Dendritic cell treated with granulocyte-macrophage colony-stimulating factor and Interleukin-4, amounts not matched to agents 40 ng/mL and 50 ng/mL, for 4 days (primary cell): ENCODE measurements at regions not wholly inside any gene's neighbourhood (a gene's known extent, or its start where the extent isn't known, plus 50 kb on each side); places are given as distances from the start of the nearest gene placed in this dataset.

Source experiments
- H3K27ac Mint-ChIP-seq: one replicate; pipeline ENCODE4 v1.8.0; 2022; ENCODE audit warnings: mild to moderate bottlenecking, mixed read lengths
- H3K27me3 Mint-ChIP-seq: one replicate; pipeline ENCODE4 v1.8.0; 2022; ENCODE audit warnings: mild to moderate bottlenecking, mixed read lengths
- H3K36me3 Mint-ChIP-seq: one replicate; pipeline ENCODE4 v1.8.0; 2022; ENCODE audit warnings: low read depth, mixed read lengths
- H3K4me1 Mint-ChIP-seq: one replicate; pipeline ENCODE4 v1.8.0; 2022; ENCODE audit warnings: low read depth, mixed read lengths
- H3K4me3 Mint-ChIP-seq: one replicate; pipeline ENCODE4 v1.8.0; 2022; ENCODE audit warnings: mild to moderate bottlenecking, moderate library complexity, mixed read lengths
- H3K9me3 Mint-ChIP-seq: one replicate; pipeline ENCODE4 v1.8.0; 2022; ENCODE audit warnings: mixed read lengths
- intact Hi-C: fragments of 100-400 bp; cut with micrococcal nuclease; formaldehyde crosslinking; loops from one replicate; pipeline ENCODE4 v1.15.0; 2022

DNA sequence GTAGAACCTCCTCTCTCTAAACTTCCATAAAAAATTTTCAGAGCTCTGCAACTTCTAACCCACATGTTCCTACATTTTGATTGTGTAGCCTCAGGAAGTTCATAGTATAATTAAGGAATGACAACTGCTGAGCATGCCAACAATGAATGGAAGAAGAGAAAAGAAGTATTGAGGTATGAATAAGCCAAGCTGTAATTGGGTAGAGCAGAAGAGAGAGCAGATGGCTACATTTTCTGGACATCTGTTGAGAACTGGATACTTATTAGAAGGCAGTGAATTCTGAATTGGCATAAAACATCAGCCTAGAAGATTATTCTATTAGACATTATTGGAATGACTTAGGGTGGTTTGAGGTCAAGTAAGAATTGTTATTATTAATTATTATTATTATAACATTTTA, 728.3 kb upstream of the PHF14 start:
- Mint-ChIP-seq H3K27ac (no peak overlapping the region), H3K4me1 (no peaks in the 10 kb centered on the region), H3K27me3 (no peaks in the 10 kb centered on the region), H3K9me3 (peaks cover 52% of the 10 kb centered on the region), H3K36me3 (no peaks in the 10 kb centered on the region), H3K4me3 (no peak overlapping the region)
- intact Hi-C loops = no loop called here

- H3K9me3 Mint-ChIP-seq = peaks cover 12% of the 10 kb centered on the region
Measured at GRCh38 chr7:10257438-10257837, 716.2 kb upstream of the PHF14 start.

GRCh38 chr7:10266976-10267375, 706.7 kb upstream of the PHF14 start:
- Mint-ChIP-seq H3K9me3 (peaks cover 26% of the 10 kb centered on the region), H3K27ac (no peak overlapping the region), H3K36me3 (no peaks in the 10 kb centered on the region), H3K4me3 (no peak overlapping the region), H3K4me1 (no peaks in the 10 kb centered on the region), H3K27me3 (no peaks in the 10 kb centered on the region)
- intact Hi-C loops = no loop called here

More at GRCh38 chr7:10257438-10257837, 716.2 kb upstream of the PHF14 start:
- intact Hi-C loops = no loop called here
- Mint-ChIP-seq H3K27ac (no peak overlapping the region), H3K4me3 (no peak overlapping the region), H3K36me3 (no peaks in the 10 kb centered on the region), H3K4me1 (no peaks in the 10 kb centered on the region), H3K27me3 (no peaks in the 10 kb centered on the region)

GRCh38 chr7:10268034-10268433, 705.6 kb upstream of the PHF14 start:
- H3K9me3 Mint-ChIP-seq = peaks cover 28% of the 10 kb centered on the region
- no peaks in the 10 kb centered on the region for H3K27me3 Mint-ChIP-seq
- no peak overlapping the region for H3K4me3 Mint-ChIP-seq
- intact Hi-C loops = no loop called here
- H3K4me1 Mint-ChIP-seq = no peaks in the 10 kb centered on the region
- no peaks in the 10 kb centered on the region for H3K36me3 Mint-ChIP-seq
- no peak overlapping the region for H3K27ac Mint-ChIP-seq

GRCh38 chr7:10282909-10283308, 690.8 kb upstream of the PHF14 start:
- Mint-ChIP-seq H3K9me3 (peaks cover 7% of the 10 kb centered on the region), H3K27me3 (no peaks in the 10 kb centered on the region), H3K27ac (no peak overlapping the region), H3K4me3 (no peak overlapping the region), H3K4me1 (no peaks in the 10 kb centered on the region), H3K36me3 (no peaks in the 10 kb centered on the region)
- intact Hi-C loops = no loop called here

DNA sequence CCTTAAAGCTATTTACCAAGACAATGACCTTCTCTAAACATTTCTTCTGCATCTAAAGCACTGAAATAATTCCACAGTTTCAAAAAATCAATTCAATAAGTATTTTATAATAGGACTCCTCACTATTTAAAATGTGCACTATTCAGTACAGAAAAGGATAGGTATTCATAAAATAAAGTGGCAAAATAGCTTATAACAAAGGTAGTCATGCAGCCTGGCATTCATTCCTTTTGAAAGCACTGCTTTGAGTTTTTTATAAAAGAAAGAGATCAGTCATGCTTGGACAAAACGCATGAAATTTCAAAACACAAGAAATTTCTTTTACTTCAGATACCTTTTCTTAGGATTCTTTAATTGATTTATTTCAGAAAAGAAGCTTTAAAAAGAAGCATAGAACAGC, 689.7 kb upstream of the PHF14 start:
- H3K4me1 Mint-ChIP-seq = no peaks in the 10 kb centered on the region
- no peak overlapping the region for H3K27ac Mint-ChIP-seq
- no peaks in the 10 kb centered on the region for H3K27me3 Mint-ChIP-seq
- H3K4me3 Mint-ChIP-seq = no peak overlapping the region
- no peaks in the 10 kb centered on the region for H3K36me3 Mint-ChIP-seq
- intact Hi-C loops = no loop called here
- peaks cover 8% of the 10 kb centered on the region for H3K9me3 Mint-ChIP-seq

DNA sequence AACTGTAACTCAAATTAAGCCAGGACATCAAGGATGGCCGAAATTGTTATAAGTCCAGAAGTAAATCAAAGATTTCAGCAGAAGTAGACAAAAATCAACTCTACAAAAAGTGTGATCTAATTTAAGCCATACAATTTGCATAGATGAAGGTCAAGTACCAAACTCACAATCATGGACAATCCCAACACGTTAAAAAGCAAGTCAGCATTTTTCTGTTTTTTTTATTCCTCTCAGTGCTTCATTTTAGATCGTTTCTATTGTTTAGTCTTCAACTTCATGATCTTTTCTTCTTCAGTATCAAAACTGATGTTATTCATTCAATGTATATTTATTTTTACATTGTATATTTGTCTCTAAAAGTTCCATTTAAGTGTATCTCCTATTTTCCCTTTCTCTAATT, 674.3 kb upstream of the PHF14 start:
- Mint-ChIP-seq H3K27me3 (no peaks in the 10 kb centered on the region), H3K4me3 (no peak overlapping the region)
- intact Hi-C loops = no loop called here

GRCh38 chr7:10300577-10300976, 673.1 kb upstream of the PHF14 start:
- H3K4me1 Mint-ChIP-seq = no peaks in the 10 kb centered on the region
- intact Hi-C loops = no loop called here
- peaks cover 2% of the 10 kb centered on the region for H3K9me3 Mint-ChIP-seq
- H3K27me3 Mint-ChIP-seq = no peaks in the 10 kb centered on the region
- H3K36me3 Mint-ChIP-seq = no peaks in the 10 kb centered on the region
- no peak overlapping the region for H3K27ac Mint-ChIP-seq
- no peak overlapping the region for H3K4me3 Mint-ChIP-seq

More for the DNA sequence above, 674.3 kb upstream of the PHF14 start:
- no peak overlapping the region for H3K27ac Mint-ChIP-seq
- H3K36me3 Mint-ChIP-seq = no peaks in the 10 kb centered on the region
- H3K4me1 Mint-ChIP-seq = no peaks in the 10 kb centered on the region
- peaks cover under 1% of the 10 kb centered on the region for H3K9me3 Mint-ChIP-seq

GRCh38 chr7:10308276-10308675, 665.4 kb upstream of the PHF14 start:
- no peaks in the 10 kb centered on the region for H3K27me3 Mint-ChIP-seq
- intact Hi-C loops = no loop called here
- no peak overlapping the region for H3K4me3 Mint-ChIP-seq
- H3K36me3 Mint-ChIP-seq = no peaks in the 10 kb centered on the region
- peaks cover 10% of the 10 kb centered on the region for H3K9me3 Mint-ChIP-seq
- no peaks in the 10 kb centered on the region for H3K4me1 Mint-ChIP-seq
- H3K27ac Mint-ChIP-seq = no peak overlapping the region

DNA sequence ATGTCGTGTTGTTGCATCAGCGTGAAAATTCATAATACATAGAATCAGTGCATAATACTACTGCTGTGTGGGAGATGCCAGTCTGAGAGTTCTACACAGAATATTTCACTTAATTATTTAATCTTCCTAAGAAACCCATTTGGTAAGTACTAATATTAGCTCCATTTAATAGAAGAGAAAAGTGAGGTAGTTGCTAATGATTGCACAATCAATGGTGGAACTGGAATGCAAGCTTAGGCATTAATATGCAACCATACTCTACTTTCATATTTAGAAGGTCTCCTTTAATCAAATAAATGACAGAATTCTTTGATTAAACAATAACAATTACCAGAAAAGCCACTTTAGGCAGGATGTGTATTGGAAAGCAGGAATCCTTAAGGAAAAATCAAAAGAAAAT, 660.7 kb upstream of the PHF14 start:
- Mint-ChIP-seq H3K4me1 (no peaks in the 10 kb centered on the region), H3K36me3 (no peaks in the 10 kb centered on the region), H3K27ac (no peak overlapping the region), H3K4me3 (no peak overlapping the region), H3K27me3 (no peaks in the 10 kb centered on the region), H3K9me3 (no peaks in the 10 kb centered on the region)
- intact Hi-C loops = no loop called here

- Mint-ChIP-seq H3K4me1 (no peaks in the 10 kb centered on the region), H3K27me3 (no peaks in the 10 kb centered on the region), H3K4me3 (no peak overlapping the region), H3K36me3 (no peaks in the 10 kb centered on the region), H3K27ac (no peak overlapping the region), H3K9me3 (peaks cover 9% of the 10 kb centered on the region)
- intact Hi-C loops = no loop called here
Measured at GRCh38 chr7:10315881-10316280, 657.8 kb upstream of the PHF14 start.

DNA sequence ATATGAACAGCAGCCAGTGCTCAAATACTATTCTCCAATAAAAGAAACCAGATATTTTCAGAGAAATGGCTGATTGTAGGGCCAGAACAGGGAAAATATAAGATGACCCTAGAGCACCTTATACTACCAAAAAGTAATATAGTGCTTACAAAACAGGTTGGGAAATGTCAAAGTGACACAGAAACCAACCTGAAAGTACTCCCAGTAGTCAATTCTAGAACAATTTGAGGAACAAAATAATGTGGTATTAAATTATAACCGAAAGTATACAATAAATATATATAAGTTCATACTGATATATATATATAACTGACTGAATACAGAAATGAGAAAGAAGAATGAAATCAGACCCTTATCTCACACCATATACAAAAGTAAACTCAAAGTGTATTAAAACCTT, 657.2 kb upstream of the PHF14 start:
- H3K27me3 Mint-ChIP-seq = no peaks in the 10 kb centered on the region
- intact Hi-C loops = no loop called here
- H3K4me3 Mint-ChIP-seq = no peak overlapping the region
- H3K27ac Mint-ChIP-seq = no peak overlapping the region
- H3K4me1 Mint-ChIP-seq = no peaks in the 10 kb centered on the region
- H3K36me3 Mint-ChIP-seq = no peaks in the 10 kb centered on the region
- H3K9me3 Mint-ChIP-seq = peaks cover 9% of the 10 kb centered on the region

- Mint-ChIP-seq H3K36me3 (no peaks in the 10 kb centered on the region), H3K4me3 (no peak overlapping the region), H3K4me1 (no peaks in the 10 kb centered on the region), H3K27me3 (no peaks in the 10 kb centered on the region), H3K27ac (no peak overlapping the region), H3K9me3 (peaks cover 16% of the 10 kb centered on the region)
- intact Hi-C loops = no loop called here
Measured at GRCh38 chr7:10325395-10325794, 648.3 kb upstream of the PHF14 start.

- Mint-ChIP-seq H3K4me3 (no peak overlapping the region), H3K9me3 (peaks cover 12% of the 10 kb centered on the region), H3K27me3 (no peaks in the 10 kb centered on the region), H3K27ac (no peak overlapping the region), H3K36me3 (no peaks in the 10 kb centered on the region), H3K4me1 (no peaks in the 10 kb centered on the region)
- intact Hi-C loops = no loop called here
Measured at GRCh38 chr7:10343108-10343507, 630.6 kb upstream of the PHF14 start.

DNA sequence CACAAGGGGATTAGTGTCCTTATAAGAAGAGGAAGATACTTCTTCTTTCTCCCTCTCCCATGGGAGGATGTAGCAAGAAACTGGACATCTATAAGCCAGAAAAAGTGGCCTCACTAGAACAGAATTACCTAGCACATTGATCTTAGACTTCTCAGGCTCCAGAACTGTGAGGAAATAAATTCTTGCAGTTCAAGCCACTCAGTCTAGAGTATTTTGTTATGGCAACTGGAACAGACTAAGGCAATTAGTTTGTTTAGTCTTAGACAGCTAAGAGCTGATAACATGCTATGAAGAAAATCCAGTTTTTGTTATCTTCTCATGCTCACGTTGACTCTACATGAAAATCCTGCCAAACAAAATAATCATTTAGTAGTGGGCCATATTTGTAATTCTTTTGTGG, 627.6 kb upstream of the PHF14 start:
- Mint-ChIP-seq H3K27ac (no peak overlapping the region), H3K36me3 (no peaks in the 10 kb centered on the region), H3K27me3 (no peaks in the 10 kb centered on the region), H3K4me1 (no peaks in the 10 kb centered on the region), H3K9me3 (no peaks in the 10 kb centered on the region), H3K4me3 (no peak overlapping the region)
- intact Hi-C loops = no loop called here
